ENCODE measurements at regions not wholly inside any gene's neighbourhood (a gene's known extent, or its start where the extent isn't known, plus 50 kb on each side); places are given as distances from the start of the nearest gene placed in this dataset.

- TF ChIP-seq, protein P1, sequence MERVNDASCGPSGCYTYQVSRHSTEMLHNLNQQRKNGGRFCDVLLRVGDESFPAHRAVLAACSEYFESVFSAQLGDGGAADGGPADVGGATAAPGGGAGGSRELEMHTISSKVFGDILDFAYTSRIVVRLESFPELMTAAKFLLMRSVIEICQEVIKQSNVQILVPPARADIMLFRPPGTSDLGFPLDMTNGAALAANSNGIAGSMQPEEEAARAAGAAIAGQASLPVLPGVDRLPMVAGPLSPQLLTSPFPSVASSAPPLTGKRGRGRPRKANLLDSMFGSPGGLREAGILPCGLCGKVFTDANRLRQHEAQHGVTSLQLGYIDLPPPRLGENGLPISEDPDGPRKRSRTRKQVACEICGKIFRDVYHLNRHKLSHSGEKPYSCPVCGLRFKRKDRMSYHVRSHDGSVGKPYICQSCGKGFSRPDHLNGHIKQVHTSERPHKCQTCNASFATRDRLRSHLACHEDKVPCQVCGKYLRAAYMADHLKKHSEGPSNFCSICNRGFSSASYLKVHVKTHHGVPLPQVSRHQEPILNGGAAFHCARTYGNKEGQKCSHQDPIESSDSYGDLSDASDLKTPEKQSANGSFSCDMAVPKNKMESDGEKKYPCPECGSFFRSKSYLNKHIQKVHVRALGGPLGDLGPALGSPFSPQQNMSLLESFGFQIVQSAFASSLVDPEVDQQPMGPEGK (CRISPR knock-in tag; IDR thresholded peaks at IDR 0.05; ENCODE audit: borderline replicate concordance) = no peak
- TF ChIP-seq, protein P2, sequence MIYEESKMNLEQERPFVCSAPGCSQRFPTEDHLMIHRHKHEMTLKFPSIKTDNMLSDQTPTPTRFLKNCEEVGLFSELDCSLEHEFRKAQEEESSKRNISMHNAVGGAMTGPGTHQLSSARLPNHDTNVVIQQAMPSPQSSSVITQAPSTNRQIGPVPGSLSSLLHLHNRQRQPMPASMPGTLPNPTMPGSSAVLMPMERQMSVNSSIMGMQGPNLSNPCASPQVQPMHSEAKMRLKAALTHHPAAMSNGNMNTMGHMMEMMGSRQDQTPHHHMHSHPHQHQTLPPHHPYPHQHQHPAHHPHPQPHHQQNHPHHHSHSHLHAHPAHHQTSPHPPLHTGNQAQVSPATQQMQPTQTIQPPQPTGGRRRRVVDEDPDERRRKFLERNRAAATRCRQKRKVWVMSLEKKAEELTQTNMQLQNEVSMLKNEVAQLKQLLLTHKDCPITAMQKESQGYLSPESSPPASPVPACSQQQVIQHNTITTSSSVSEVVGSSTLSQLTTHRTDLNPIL (CRISPR knock-in tag; IDR thresholded peaks at IDR 0.05; ENCODE audit: low read depth) = no peak
- TF ChIP-seq CSRNP3 (CRISPR knock-in tag; IDR thresholded peaks at IDR 0.05) = no peak
- no peak for TF ChIP-seq ZNF8 (CRISPR knock-in tag; IDR thresholded peaks at IDR 0.05)
- TF ChIP-seq ZFP3 (CRISPR knock-in tag; IDR thresholded peaks at IDR 0.05) = no peak
- no peak for TF ChIP-seq TOX (CRISPR knock-in tag; IDR thresholded peaks at IDR 0.05; ENCODE audit: borderline replicate concordance)
- TF ChIP-seq ARNTL (CRISPR knock-in tag; IDR thresholded peaks at IDR 0.05; ENCODE audit: borderline replicate concordance, low read depth) = no peak
- TF ChIP-seq, protein P3, sequence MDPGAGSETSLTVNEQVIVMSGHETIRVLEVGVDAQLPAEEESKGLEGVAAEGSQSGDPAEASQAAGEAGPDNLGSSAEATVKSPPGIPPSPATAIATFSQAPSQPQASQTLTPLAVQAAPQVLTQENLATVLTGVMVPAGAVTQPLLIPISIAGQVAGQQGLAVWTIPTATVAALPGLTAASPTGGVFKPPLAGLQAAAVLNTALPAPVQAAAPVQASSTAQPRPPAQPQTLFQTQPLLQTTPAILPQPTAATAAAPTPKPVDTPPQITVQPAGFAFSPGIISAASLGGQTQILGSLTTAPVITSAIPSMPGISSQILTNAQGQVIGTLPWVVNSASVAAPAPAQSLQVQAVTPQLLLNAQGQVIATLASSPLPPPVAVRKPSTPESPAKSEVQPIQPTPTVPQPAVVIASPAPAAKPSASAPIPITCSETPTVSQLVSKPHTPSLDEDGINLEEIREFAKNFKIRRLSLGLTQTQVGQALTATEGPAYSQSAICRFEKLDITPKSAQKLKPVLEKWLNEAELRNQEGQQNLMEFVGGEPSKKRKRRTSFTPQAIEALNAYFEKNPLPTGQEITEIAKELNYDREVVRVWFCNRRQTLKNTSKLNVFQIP (CRISPR knock-in tag; IDR thresholded peaks at IDR 0.05; ENCODE audit: borderline replicate concordance, low read depth) = no peak
- no peak for TF ChIP-seq RARB (CRISPR knock-in tag; IDR thresholded peaks at IDR 0.05)
Measured at GRCh38 chr13:34533941-34534340, 408.1 kb upstream of the NBEA start.

Data from SK-N-SH treated with all-trans-retinoic acid at 6 μM for 48 hours (cell line).